HEK293 (cell line): ENCODE measurements at regions not wholly inside any gene's neighbourhood (a gene's known extent, or its start where the extent isn't known, plus 50 kb on each side); places are given as distances from the start of the nearest gene placed in this dataset.

ENCODE experiments used
- CTCF ChIA-PET: fragments of 350-600 bp; formaldehyde crosslinking; extraction: SDS; loops from one replicate; lab custom pipeline; 2021; ENCODE audit warnings: antibody characterized with exemption; lab: Yijun Ruan, JAX
- POLR2A ChIA-PET: fragments of 300-600 bp; formaldehyde crosslinking; extraction: SDS; loops from one replicate; lab custom pipeline; 2020; ENCODE audit warnings: antibody characterized with exemption, inconsistent platforms; lab: Yijun Ruan, JAX
- H3K27ac ChIP-seq: fragments of 200-500 bp; sonication (Bioruptor generic); 2 replicates; pipeline ENCODE4 v1.5.1; 2014; ENCODE audit warnings: low read depth, low read length, control low read depth, inconsistent platforms; ENCODE audit errors: extremely low read depth
- H3K36me3 ChIP-seq, 2 experiments: fragments of 200-500 bp in 1 of 2; sonication (Bioruptor generic) in 1 of 2; 1 replicate in 1 of 2; 2 replicates in 1 of 2; pipeline ENCODE4 v1.5.1; 2014 to 2017; ENCODE audit warnings: inconsistent platforms in 2 of 2, low read length in 2 of 2; ENCODE audit not compliant: control insufficient read depth in 2 of 2, insufficient read depth in 1 of 2
- H3K4me1 ChIP-seq: fragments of 200-500 bp; sonication (Bioruptor generic); 2 replicates; pipeline ENCODE4 v1.5.1; 2014; ENCODE audit warnings: mild to moderate bottlenecking, low read length, inconsistent platforms; ENCODE audit not compliant: control insufficient read depth, insufficient read depth
- H3K4me3 ChIP-seq: 2 replicates; pipeline ENCODE4 v1.5.1; 2011; ENCODE audit warnings: low read depth, mild to moderate bottlenecking, control low read depth, low read length, moderate library complexity
- H3K9me3 ChIP-seq: fragments of 200-500 bp; sonication (Bioruptor generic); 2 replicates; pipeline ENCODE4 v1.5.1; 2014; ENCODE audit warnings: low read depth, low read length, inconsistent platforms; ENCODE audit not compliant: control insufficient read depth, insufficient read depth
- GLI2 ChIP-seq: fragments of 450-650 bp; formaldehyde crosslinking; IDR thresholded peaks from 2 replicates; pipeline ENCODE4; 2017; ENCODE audit warnings: missing biosample characterization, missing genetic modification characterization, low read depth, borderline replicate concordance
- HOXA7 ChIP-seq: sonication (generic); formaldehyde crosslinking; IDR thresholded peaks from 2 replicates; pipeline ENCODE4 v1.8.1; 2022; ENCODE audit warnings: missing genetic modification reagents, borderline replicate concordance
- KLF9 ChIP-seq: fragments of 450-650 bp; formaldehyde crosslinking; IDR thresholded peaks from 2 replicates; pipeline ENCODE4 v1.5.1; 2016; ENCODE audit warnings: missing biosample characterization, missing genetic modification characterization, low read depth
- MEIS1 ChIP-seq: sonication (generic); formaldehyde crosslinking; IDR thresholded peaks from 2 replicates; pipeline ENCODE4 v1.8.1; 2022; ENCODE audit warnings: missing genetic modification reagents, mild to moderate bottlenecking, borderline replicate concordance
- MYNN ChIP-seq: fragments of 450-650 bp; formaldehyde crosslinking; IDR thresholded peaks from 2 replicates; pipeline ENCODE4 v1.5.1; 2016; ENCODE audit warnings: missing biosample characterization, missing genetic modification characterization, borderline replicate concordance
- OSR2 ChIP-seq: fragments of 450-650 bp; formaldehyde crosslinking; IDR thresholded peaks from 2 replicates; pipeline ENCODE4 v1.5.1; 2016; ENCODE audit warnings: missing biosample characterization, missing genetic modification characterization
- TRIM28 ChIP-seq: IDR thresholded peaks from 2 replicates; pipeline ENCODE4 v1.6.1; 2011; ENCODE audit warnings: low read length, control low read depth, borderline replicate concordance
- ZBTB21 ChIP-seq: fragments of 450-650 bp; formaldehyde crosslinking; IDR thresholded peaks from 2 replicates; pipeline ENCODE4 v1.5.1; 2017; ENCODE audit warnings: missing biosample characterization, missing genetic modification characterization
- ZBTB26 ChIP-seq: fragments of 450-650 bp; formaldehyde crosslinking; optimal IDR thresholded peaks from 2 replicates; pipeline ENCODE3; 2016; ENCODE audit warnings: missing biosample characterization, mild to moderate bottlenecking, missing genetic modification characterization
- ZFHX2 ChIP-seq: fragments of 450-650 bp; formaldehyde crosslinking; conservative IDR thresholded peaks from 2 replicates; pipeline ENCODE4 v1.5.1; 2016; ENCODE audit warnings: missing biosample characterization, missing genetic modification characterization
- ZNF133 ChIP-seq: fragments of 450-650 bp; formaldehyde crosslinking; IDR thresholded peaks from 2 replicates; pipeline ENCODE4 v1.5.1; 2016; ENCODE audit warnings: missing biosample characterization, missing genetic modification characterization
- ZNF140 ChIP-seq: fragments of 450-650 bp; formaldehyde crosslinking; IDR thresholded peaks from 2 replicates; pipeline ENCODE4 v1.5.1; 2016; ENCODE audit warnings: missing biosample characterization, missing genetic modification characterization
- ZNF155 ChIP-seq: fragments of 450-650 bp; formaldehyde crosslinking; IDR thresholded peaks from 2 replicates; pipeline ENCODE4 v1.5.1; 2016; ENCODE audit warnings: missing biosample characterization, missing genetic modification characterization
- ZNF223 ChIP-seq: fragments of 450-650 bp; formaldehyde crosslinking; IDR thresholded peaks from 2 replicates; pipeline ENCODE4 v1.5.1; 2016; ENCODE audit warnings: missing biosample characterization, missing genetic modification characterization
- ZNF274 ChIP-seq, 2 experiments: fragments of 200-500 bp in 1 of 2; fragments of 450-650 bp in 1 of 2; sonication (Bioruptor generic) in 1 of 2; formaldehyde crosslinking in 1 of 2; IDR thresholded peaks; 2 replicates each; pipeline versions ENCODE4 v1.5.1 to v1.6.1; 2014 to 2016; ENCODE audit warnings: borderline replicate concordance in 1 of 2, inconsistent platforms in 1 of 2, low read length in 1 of 2, missing biosample characterization in 1 of 2, missing genetic modification characterization in 1 of 2
- ZNF341 ChIP-seq: fragments of 450-650 bp; formaldehyde crosslinking; IDR thresholded peaks from 2 replicates; pipeline ENCODE4; 2016; ENCODE audit warnings: low read depth, missing biosample characterization, missing genetic modification characterization
- ZNF354C ChIP-seq: fragments of 450-650 bp; formaldehyde crosslinking; IDR thresholded peaks from 2 replicates; pipeline ENCODE4 v1.5.1; 2016; ENCODE audit warnings: missing biosample characterization, missing genetic modification characterization, low read depth, borderline replicate concordance
- ZNF398 ChIP-seq: fragments of 450-650 bp; formaldehyde crosslinking; IDR thresholded peaks from 2 replicates; pipeline ENCODE4 v1.5.1; 2017; ENCODE audit warnings: missing biosample characterization, missing genetic modification characterization
- ZNF48 ChIP-seq: fragments of 450-650 bp; formaldehyde crosslinking; IDR thresholded peaks from 2 replicates; pipeline ENCODE4 v1.5.1; 2016; ENCODE audit warnings: missing biosample characterization, missing genetic modification characterization
- ZNF521 ChIP-seq: fragments of 450-650 bp; formaldehyde crosslinking; IDR thresholded peaks from 2 replicates; pipeline ENCODE4 v1.5.1; 2017; ENCODE audit warnings: missing biosample characterization, mild to moderate bottlenecking, missing genetic modification characterization
- ZNF529 ChIP-seq: fragments of 450-650 bp; formaldehyde crosslinking; IDR thresholded peaks from 2 replicates; pipeline ENCODE4 v1.5.1; 2017; ENCODE audit warnings: missing genetic modification characterization, missing biosample characterization; ENCODE audit not compliant: insufficient replicate concordance
- ZNF549 ChIP-seq: fragments of 450-650 bp; IDR thresholded peaks from 2 replicates; pipeline ENCODE4 v1.5.1; 2018; ENCODE audit warnings: missing biosample characterization, missing genetic modification characterization, mild to moderate bottlenecking, inconsistent platforms, moderate library complexity
- ZNF571 ChIP-seq: fragments of 450-650 bp; formaldehyde crosslinking; IDR thresholded peaks from 2 replicates; pipeline ENCODE4 v1.5.0; 2017; ENCODE audit warnings: missing biosample characterization, missing genetic modification characterization
- ZNF585B ChIP-seq: fragments of 450-650 bp; formaldehyde crosslinking; IDR thresholded peaks from 2 replicates; pipeline ENCODE4 v1.5.1; 2016; ENCODE audit warnings: missing biosample characterization, missing genetic modification characterization
- ZNF654 ChIP-seq: fragments of 450-650 bp; formaldehyde crosslinking; IDR thresholded peaks from 2 replicates; pipeline ENCODE4 v1.5.1; 2016; ENCODE audit warnings: low read depth, missing biosample characterization, missing genetic modification characterization
- ZNF785 ChIP-seq: fragments of 450-650 bp; formaldehyde crosslinking; IDR thresholded peaks from 2 replicates; pipeline ENCODE4 v1.5.1; 2016; ENCODE audit warnings: missing biosample characterization, missing genetic modification characterization
- ZSCAN23 ChIP-seq: fragments of 450-650 bp; formaldehyde crosslinking; IDR thresholded peaks from 2 replicates; pipeline ENCODE4 v1.5.1; 2016; ENCODE audit warnings: missing biosample characterization, missing genetic modification characterization
- ZXDB ChIP-seq: fragments of 450-650 bp; formaldehyde crosslinking; IDR thresholded peaks from 2 replicates; pipeline ENCODE4 v1.5.1; 2016; ENCODE audit warnings: missing biosample characterization, missing genetic modification characterization
- TF ChIP-seq, protein P1 (sequence below): fragments of 450-650 bp; formaldehyde crosslinking; IDR thresholded peaks from 2 replicates; pipeline ENCODE4 v1.5.1; 2017; ENCODE audit warnings: missing biosample characterization, missing genetic modification characterization

DNA sequence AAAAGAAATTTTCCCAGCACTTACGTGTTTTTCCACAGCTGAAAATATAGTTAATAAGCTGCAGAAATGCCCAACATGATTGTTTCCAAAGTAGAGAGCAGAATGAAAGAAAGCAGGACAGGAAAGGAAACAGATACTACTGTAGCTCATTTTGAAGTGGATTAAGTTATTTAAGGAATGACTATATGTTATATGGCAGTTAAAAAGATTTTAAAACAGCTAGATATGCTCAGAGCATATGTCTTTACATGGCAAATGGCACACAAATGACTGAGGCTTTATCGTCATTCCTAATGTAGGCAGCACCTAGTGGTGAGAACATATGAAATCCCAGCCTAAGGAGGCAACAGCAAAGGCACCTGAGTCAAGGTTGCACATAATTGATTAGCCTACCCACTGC lies 106.6 kb upstream of the SEMA6D start (continued):
- no peak for TF ChIP-seq ZNF398 (tag by site-specific recombination)
- no peak for TF ChIP-seq KLF9 (tag by site-specific recombination)
- TF ChIP-seq ZNF521 (tag by site-specific recombination) = no peak
- TF ChIP-seq MYNN (tag by site-specific recombination) = no peak
- TF ChIP-seq GLI2 (tag by site-specific recombination) = no peak

GRCh38 chr15:47614360-47615011 lies 102.8 kb upstream of the SEMA6D start:
- Histone ChIP-seq H3K9me3 (no peaks in the 10 kb centered on the region), H3K36me3 (no peaks in the 10 kb centered on the region), H3K4me1 (no peaks in the 10 kb centered on the region; the same call in 1 of the 2 replicates), H3K4me3 (no peak overlapping the region), H3K27ac (no peak overlapping the region)
- ChIA-PET POLR2A (no interaction called here), CTCF (interaction anchor here (0.5 to 1.4 kb wide), 2 partner anchors 20 to 418 kb away, joined by 3 to 4 read pairs; no protein-coding TSS in a partner anchor)
- TF ChIP-seq ZNF354C (tag by site-specific recombination) (no peak), TRIM28 (no peak), ZNF785 (tag by site-specific recombination) (no peak), ZNF654 (tag by site-specific recombination) (no peak), ZNF571 (tag by site-specific recombination) (no peak), ZNF341 (no peak), ZNF140 (tag by site-specific recombination) (no peak), ZNF155 (tag by site-specific recombination) (no peak), ZFHX2 (tag by site-specific recombination) (no peak), ZNF223 (tag by site-specific recombination) (no peak), ZBTB26 (tag by site-specific recombination) (no peak), ZXDB (tag by site-specific recombination) (no peak), OSR2 (no peak)

DNA sequence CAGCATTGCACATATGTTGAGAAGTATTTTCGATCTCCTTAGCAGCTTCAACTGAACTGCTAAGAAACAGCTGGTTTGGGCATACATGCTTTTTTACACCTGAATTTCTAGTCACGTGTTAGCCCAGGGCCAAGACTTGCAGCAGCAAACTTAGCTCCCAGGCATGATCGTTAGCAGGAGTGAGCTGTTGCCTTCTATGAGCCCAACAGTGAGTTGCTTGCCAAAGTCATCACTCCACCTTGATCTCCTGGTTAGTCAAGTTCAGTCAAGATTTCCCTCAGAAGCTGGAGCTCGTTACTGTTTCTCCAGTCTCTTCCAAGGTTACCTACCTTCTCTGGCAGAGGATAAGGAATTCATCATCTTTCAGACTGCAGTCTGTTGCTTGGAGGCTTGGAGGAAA lies 100.4 kb upstream of the SEMA6D start:
- Histone ChIP-seq H3K27ac (no peak overlapping the region), H3K36me3 (no peaks in the 10 kb centered on the region), H3K9me3 (no peaks in the 10 kb centered on the region), H3K4me1 (no peaks in the 10 kb centered on the region; the same call in 1 of the 2 replicates), H3K4me3 (no peak overlapping the region)
- CTCF ChIA-PET = no interaction called here
- POLR2A ChIA-PET = no interaction called here
- TF ChIP-seq MEIS1 (no peak), ZNF48 (tag by site-specific recombination) (no peak), HOXA7 (no peak), ZNF274 (IDR thresholded peaks at IDR 0.05; ENCODE audit: low read length) (no peak), ZNF274 (tag by site-specific recombination; IDR thresholded peaks at IDR 0.05; ENCODE audit: borderline replicate concordance) (no peak), ZNF549 (tag by site-specific recombination) (no peak), ZNF133 (tag by site-specific recombination) (no peak), ZBTB21 (tag by site-specific recombination) (no peak), ZNF529 (no peak), ZSCAN23 (tag by site-specific recombination) (no peak), ZNF585B (tag by site-specific recombination) (no peak)
- TF ChIP-seq, protein P1, sequence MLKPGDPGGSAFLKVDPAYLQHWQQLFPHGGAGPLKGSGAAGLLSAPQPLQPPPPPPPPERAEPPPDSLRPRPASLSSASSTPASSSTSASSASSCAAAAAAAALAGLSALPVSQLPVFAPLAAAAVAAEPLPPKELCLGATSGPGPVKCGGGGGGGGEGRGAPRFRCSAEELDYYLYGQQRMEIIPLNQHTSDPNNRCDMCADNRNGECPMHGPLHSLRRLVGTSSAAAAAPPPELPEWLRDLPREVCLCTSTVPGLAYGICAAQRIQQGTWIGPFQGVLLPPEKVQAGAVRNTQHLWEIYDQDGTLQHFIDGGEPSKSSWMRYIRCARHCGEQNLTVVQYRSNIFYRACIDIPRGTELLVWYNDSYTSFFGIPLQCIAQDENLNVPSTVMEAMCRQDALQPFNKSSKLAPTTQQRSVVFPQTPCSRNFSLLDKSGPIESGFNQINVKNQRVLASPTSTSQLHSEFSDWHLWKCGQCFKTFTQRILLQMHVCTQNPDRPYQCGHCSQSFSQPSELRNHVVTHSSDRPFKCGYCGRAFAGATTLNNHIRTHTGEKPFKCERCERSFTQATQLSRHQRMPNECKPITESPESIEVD (tag by site-specific recombination) = no peak
